CD4-positive, CD25-positive, alpha-beta regulatory T cell (primary cell): ENCODE measurements at regions not wholly inside any gene's neighbourhood (a gene's known extent, or its start where the extent isn't known, plus 50 kb on each side); places are given as distances from the start of the nearest gene placed in this dataset.

Experiments used
- ATAC-seq, 2 donors: fragments of 150-1000 bp; cut with Tn5 transposase; one replicate each; pipeline ENCODE4 v1.10.0; 2021; ENCODE audit warnings: low read depth in 2 of 2, moderate number of reproducible peaks in 2 of 2, moderate library complexity in 1 of 2
- DNase-seq, 3 donors: peaks; one replicate each; pipeline versions ENCODE4 v3.0.0 to v3.0.0-alpha.2; 2012 to 2022; ENCODE audit warnings: mixed read lengths in 1 of 3
- H3K27ac ChIP-seq: one replicate; pipeline ENCODE4 v1.7.0; 2013; ENCODE audit warnings: mild to moderate bottlenecking, low read length; ENCODE audit not compliant: insufficient read depth, poor library complexity, severe bottlenecking
- H3K27me3 ChIP-seq: one replicate; pipeline ENCODE4 v1.7.0; 2013; ENCODE audit warnings: low read length; ENCODE audit not compliant: control insufficient read depth, insufficient read depth
- H3K36me3 ChIP-seq: one replicate; pipeline ENCODE4 v1.7.0; 2013; ENCODE audit warnings: mild to moderate bottlenecking, low read length, moderate library complexity; ENCODE audit not compliant: control insufficient read depth, insufficient read depth
- H3K4me1 ChIP-seq: 2 replicates; pipeline ENCODE4 v1.7.0; 2013; ENCODE audit warnings: mild to moderate bottlenecking, low read length; ENCODE audit not compliant: insufficient read depth, control insufficient read depth, poor library complexity, severe bottlenecking
- H3K4me3 ChIP-seq: one replicate; pipeline ENCODE4 v1.7.0; 2013; ENCODE audit warnings: low read depth, mild to moderate bottlenecking, low read length, moderate library complexity
- H3K9me3 ChIP-seq, 2 experiments: 1 replicate in 1 of 2; 2 replicates in 1 of 2; pipeline ENCODE4 v1.7.0; 2013; ENCODE audit warnings: low read length in 2 of 2, mild to moderate bottlenecking in 1 of 2, moderate library complexity in 1 of 2; ENCODE audit not compliant: control insufficient read depth in 2 of 2
- H3K27ac Mint-ChIP-seq, 3 donors: one replicate each; pipeline ENCODE4 v1.8.0; 2020 to 2022; ENCODE audit warnings: mild to moderate bottlenecking in 3 of 3, mixed read lengths in 3 of 3, moderate library complexity in 2 of 3
- H3K27me3 Mint-ChIP-seq: one replicate; pipeline ENCODE4 v1.8.0; 2022; ENCODE audit warnings: mild to moderate bottlenecking, mixed read lengths
- H3K36me3 Mint-ChIP-seq: one replicate; pipeline ENCODE4 v1.8.0; 2020; ENCODE audit warnings: mixed read lengths
- H3K4me1 Mint-ChIP-seq, 4 donors: one replicate each; pipeline ENCODE4 v1.8.0; 2020 to 2022; ENCODE audit warnings: mixed read lengths in 4 of 4, mild to moderate bottlenecking in 1 of 4
- H3K4me3 Mint-ChIP-seq, 4 donors: one replicate each; pipeline ENCODE4 v1.8.0; 2020 to 2022; ENCODE audit warnings: mild to moderate bottlenecking in 4 of 4, mixed read lengths in 4 of 4, moderate library complexity in 3 of 4
- H3K9me3 Mint-ChIP-seq, 7 donors: one replicate each; pipeline ENCODE4 v1.8.0; 2020 to 2022; ENCODE audit warnings: mixed read lengths in 7 of 7, mild to moderate bottlenecking in 3 of 7, moderate library complexity in 2 of 7

DNA sequence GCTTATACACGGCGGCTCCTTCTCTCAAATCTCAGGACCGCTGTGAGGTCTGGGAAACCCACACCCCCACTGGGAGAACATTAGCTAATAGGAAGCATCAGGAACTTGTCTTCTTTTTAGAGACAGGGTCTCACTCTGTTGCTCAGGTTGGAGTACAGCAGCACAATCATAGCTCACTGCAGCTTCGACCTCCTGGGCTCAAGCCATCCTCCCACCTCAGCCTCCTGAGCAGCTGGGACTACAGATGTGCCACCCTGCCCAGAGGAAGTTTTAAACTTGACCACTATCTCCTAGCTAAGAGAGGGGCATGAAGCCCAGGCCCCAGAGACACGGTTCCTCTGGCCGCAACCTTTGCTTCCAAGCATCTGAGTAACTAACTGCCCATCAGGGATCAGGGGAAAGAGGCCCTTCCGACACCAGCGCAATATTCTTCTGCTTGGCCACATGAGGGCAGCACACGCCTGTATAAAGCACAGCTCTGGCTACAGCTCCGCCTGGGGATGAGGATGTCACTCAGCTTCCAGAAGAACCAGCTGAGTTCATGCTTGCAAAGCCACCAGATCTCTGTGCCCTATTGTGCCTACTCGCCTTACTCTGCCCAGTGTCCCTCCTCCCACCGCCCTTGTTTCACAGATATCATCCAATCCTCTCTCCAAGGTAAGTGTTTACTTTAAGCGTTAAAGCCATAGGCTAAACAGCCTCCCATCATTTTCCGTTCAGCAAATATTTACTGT lies 57.6 kb upstream of the SLC6A11 start:
- H3K27me3 Mint-ChIP-seq, result peaks cover 21% of the 10 kb centered on the region
- H3K4me1 Mint-ChIP-seq, result peaks cover 0 to 3% (median 0%) of the 10 kb centered on the region in 4 donors
- no peaks in the 10 kb centered on the region for H3K36me3 ChIP-seq
- no peak overlapping the region for H3K4me3 ChIP-seq
- H3K27ac Mint-ChIP-seq, result no peak overlapping the region
- peaks cover 4% of the 10 kb centered on the region for H3K27me3 ChIP-seq
- DNase-seq (peak; percentile 15 to 61 (median 33)), ATAC-seq (peak; percentile 48 to 51)
- H3K9me3 Mint-ChIP-seq, result peaks cover 0 to 2% (median under 1%) of the 10 kb centered on the region in 7 donors
- no peaks in the 10 kb centered on the region for H3K9me3 ChIP-seq
- H3K4me1 ChIP-seq, result no peaks in the 10 kb centered on the region
- H3K4me3 Mint-ChIP-seq, result no peak overlapping the region
- H3K27ac ChIP-seq, result no peak overlapping the region
- no peaks in the 10 kb centered on the region for H3K36me3 Mint-ChIP-seq

- Histone ChIP-seq H3K9me3 (no peaks in the 10 kb centered on the region), H3K36me3 (no peaks in the 10 kb centered on the region), H3K4me3 (no peak overlapping the region), H3K4me1 (no peaks in the 10 kb centered on the region), H3K27me3 (no peaks in the 10 kb centered on the region), H3K27ac (no peak overlapping the region)
- H3K9me3 Mint-ChIP-seq, result peaks cover 0 to 2% (median 0%) of the 10 kb centered on the region in 7 donors
- ATAC-seq (no peak), DNase-seq (no peak)
- H3K27ac Mint-ChIP-seq, result no peak overlapping the region
- no peaks in the 10 kb centered on the region for H3K36me3 Mint-ChIP-seq
- H3K27me3 Mint-ChIP-seq, result peaks cover 23% of the 10 kb centered on the region
- H3K4me1 Mint-ChIP-seq, result peaks cover 0 to 3% (median 0%) of the 10 kb centered on the region in 4 donors
- H3K4me3 Mint-ChIP-seq, result no peak overlapping the region
Measured at GRCh38 chr3:10759495-10759894, 56.5 kb upstream of the SLC6A11 start.

GRCh38 chr3:10760199-10760598 lies 55.8 kb upstream of the SLC6A11 start:
- Mint-ChIP-seq H3K27ac (no peak overlapping the region), H3K36me3 (no peaks in the 10 kb centered on the region), H3K4me1 (peaks cover 0 to 3% (median 0%) of the 10 kb centered on the region in 4 donors), H3K4me3 (no peak overlapping the region), H3K9me3 (peaks cover 0 to 2% (median 0%) of the 10 kb centered on the region in 7 donors), H3K27me3 (peaks cover 18% of the 10 kb centered on the region)
- Histone ChIP-seq H3K27ac (no peak overlapping the region), H3K4me3 (no peak overlapping the region), H3K4me1 (no peaks in the 10 kb centered on the region), H3K27me3 (no peaks in the 10 kb centered on the region), H3K9me3 (no peaks in the 10 kb centered on the region), H3K36me3 (no peaks in the 10 kb centered on the region)
- no peak for ATAC-seq
- no peak for DNase-seq

- ATAC-seq, result no peak
Measured at GRCh38 chr3:10761583-10761982, 54.4 kb upstream of the SLC6A11 start.

DNA sequence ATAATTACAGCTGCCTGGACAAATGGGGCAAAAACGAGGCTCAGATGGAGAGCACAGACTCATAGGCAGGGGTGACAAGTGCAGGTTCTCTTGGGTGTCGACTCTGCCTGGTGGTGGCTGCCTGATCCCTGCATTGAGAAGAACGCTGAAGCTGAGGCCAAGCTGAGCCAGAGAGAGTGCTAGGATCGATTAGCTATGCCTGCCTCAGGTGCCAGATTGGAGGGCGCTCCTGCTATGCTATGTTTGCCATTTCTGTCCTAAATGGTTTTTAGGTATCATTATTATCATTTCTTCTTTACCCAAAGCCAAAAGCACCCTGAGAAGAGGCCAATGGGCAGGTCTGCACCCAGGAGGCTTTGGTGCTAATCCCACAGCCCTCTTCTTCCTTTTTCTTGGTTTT lies 53.9 kb upstream of the SLC6A11 start:
- Histone ChIP-seq H3K4me3 (no peak overlapping the region), H3K36me3 (no peaks in the 10 kb centered on the region), H3K9me3 (no peaks in the 10 kb centered on the region), H3K27me3 (no peaks in the 10 kb centered on the region), H3K4me1 (no peaks in the 10 kb centered on the region), H3K27ac (no peak overlapping the region)
- H3K4me3 Mint-ChIP-seq, result no peak overlapping the region
- H3K27ac Mint-ChIP-seq, result no peak overlapping the region
- peaks cover 13% of the 10 kb centered on the region for H3K27me3 Mint-ChIP-seq
- peaks cover 0 to 2% (median 0%) of the 10 kb centered on the region in 7 donors for H3K9me3 Mint-ChIP-seq
- peaks cover 0 to 3% (median 0%) of the 10 kb centered on the region in 4 donors for H3K4me1 Mint-ChIP-seq
- no peaks in the 10 kb centered on the region for H3K36me3 Mint-ChIP-seq
- DNase-seq (no peak), ATAC-seq (no peak)

More at GRCh38 chr3:10761583-10761982, 54.4 kb upstream of the SLC6A11 start:
- Mint-ChIP-seq H3K4me3 (no peak overlapping the region), H3K27me3 (peaks cover 16% of the 10 kb centered on the region), H3K36me3 (no peaks in the 10 kb centered on the region), H3K4me1 (peaks cover 0 to 3% (median 0%) of the 10 kb centered on the region in 4 donors), H3K27ac (no peak overlapping the region), H3K9me3 (peaks cover 0 to 2% (median 0%) of the 10 kb centered on the region in 7 donors)
- Histone ChIP-seq H3K27me3 (no peaks in the 10 kb centered on the region), H3K9me3 (no peaks in the 10 kb centered on the region), H3K4me1 (no peaks in the 10 kb centered on the region), H3K4me3 (no peak overlapping the region), H3K36me3 (no peaks in the 10 kb centered on the region), H3K27ac (no peak overlapping the region)
- no peak for DNase-seq

GRCh38 chr3:10762611-10763247 lies 53.3 kb upstream of the SLC6A11 start:
- no peak for ATAC-seq
- H3K36me3 ChIP-seq, result no peaks in the 10 kb centered on the region
- Mint-ChIP-seq H3K4me1 (peaks cover 0 to 3% (median 0%) of the 10 kb centered on the region in 4 donors), H3K27ac (no peak overlapping the region), H3K27me3 (peaks cover 13% of the 10 kb centered on the region), H3K4me3 (no peak overlapping the region), H3K9me3 (peaks cover 0 to 2% (median 0%) of the 10 kb centered on the region in 7 donors), H3K36me3 (no peaks in the 10 kb centered on the region)
- H3K4me3 ChIP-seq, result no peak overlapping the region
- no peaks in the 10 kb centered on the region for H3K27me3 ChIP-seq
- H3K9me3 ChIP-seq, result no peaks in the 10 kb centered on the region
- DNase-seq, result no peak
- no peak overlapping the region for H3K27ac ChIP-seq
- H3K4me1 ChIP-seq, result no peaks in the 10 kb centered on the region

DNA sequence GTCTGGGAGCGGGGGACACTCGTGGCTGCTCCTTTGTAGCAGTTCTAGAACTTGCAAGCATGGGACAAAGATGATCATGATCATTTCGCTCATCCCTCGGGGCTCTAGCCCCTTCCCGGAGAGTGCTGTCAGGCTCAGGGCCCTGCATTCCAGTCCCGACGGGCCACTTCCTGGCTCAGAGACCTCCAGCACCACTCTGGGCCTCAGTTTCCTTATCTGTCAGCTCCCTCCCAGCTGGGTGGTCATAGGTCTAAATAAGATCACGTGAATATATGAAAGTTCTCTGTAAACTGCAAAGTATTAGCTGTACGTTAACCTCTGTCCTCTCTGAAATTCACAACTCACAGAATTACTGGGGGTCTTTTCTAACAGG lies 52.8 kb upstream of the SLC6A11 start:
- H3K4me3 Mint-ChIP-seq, result no peak overlapping the region

More for the DNA sequence above, 52.8 kb upstream of the SLC6A11 start:
- Mint-ChIP-seq H3K4me1 (peaks cover 0 to 3% (median 0%) of the 10 kb centered on the region in 4 donors), H3K9me3 (peaks cover 0 to 2% (median 0%) of the 10 kb centered on the region in 7 donors), H3K27ac (no peak overlapping the region), H3K27me3 (peaks cover 13% of the 10 kb centered on the region), H3K36me3 (no peaks in the 10 kb centered on the region)
- Histone ChIP-seq H3K27ac (no peak overlapping the region), H3K36me3 (no peaks in the 10 kb centered on the region), H3K9me3 (no peaks in the 10 kb centered on the region), H3K27me3 (no peaks in the 10 kb centered on the region), H3K4me3 (no peak overlapping the region), H3K4me1 (no peaks in the 10 kb centered on the region)
- DNase-seq (no peak), ATAC-seq (no peak)
